ENCODE measurements at regions not wholly inside any gene's neighbourhood (a gene's known extent, or its start where the extent isn't known, plus 50 kb on each side); places are given as distances from the start of the nearest gene placed in this dataset.

DNA sequence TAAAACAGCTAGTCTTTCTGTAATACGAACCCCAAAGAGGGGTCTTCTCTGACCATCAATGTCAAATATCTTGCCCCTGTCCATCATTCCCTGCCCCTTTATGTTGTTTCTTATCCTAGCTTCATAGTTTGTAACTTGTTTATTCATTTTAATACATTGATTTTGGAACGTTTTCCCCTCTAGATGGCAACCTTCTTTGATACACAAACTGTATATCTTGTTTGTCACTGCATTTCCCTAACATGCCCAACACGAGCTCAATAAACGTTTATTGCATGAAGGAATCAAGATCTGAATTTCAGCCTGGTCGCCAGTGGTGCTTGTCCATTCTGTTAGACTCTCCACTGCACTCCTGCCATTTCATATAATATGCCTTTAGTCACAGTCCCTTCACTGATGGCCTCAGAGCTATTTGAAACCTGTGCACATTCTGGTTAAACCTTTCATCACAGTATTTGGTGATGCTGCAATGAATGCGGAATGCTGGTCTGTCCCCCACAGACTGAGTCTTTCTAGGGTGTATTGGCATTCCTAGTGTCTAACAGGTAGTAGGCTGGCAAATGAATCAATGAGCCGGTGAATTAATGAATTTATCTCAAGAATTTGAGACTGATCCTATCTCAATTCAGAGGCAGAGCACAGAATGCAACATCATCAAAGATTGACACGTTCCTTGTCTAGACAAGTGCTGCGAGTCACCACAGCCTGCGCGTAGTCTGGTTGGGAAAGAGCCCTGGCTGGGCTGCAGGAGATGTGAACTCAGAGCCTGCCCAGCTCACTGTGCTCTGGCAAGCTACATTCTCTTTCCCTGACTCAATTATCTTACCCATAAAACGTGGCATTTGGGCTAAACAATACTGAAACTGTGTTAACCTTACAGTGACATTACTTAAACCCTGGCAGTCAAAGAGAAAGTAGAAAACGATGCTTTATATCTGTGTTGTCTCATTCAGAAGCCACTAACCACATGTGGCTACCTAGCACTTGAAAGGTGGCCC lies 55.2 kb upstream of the FRMD4A start:
- TF ChIP-seq, protein P1, sequence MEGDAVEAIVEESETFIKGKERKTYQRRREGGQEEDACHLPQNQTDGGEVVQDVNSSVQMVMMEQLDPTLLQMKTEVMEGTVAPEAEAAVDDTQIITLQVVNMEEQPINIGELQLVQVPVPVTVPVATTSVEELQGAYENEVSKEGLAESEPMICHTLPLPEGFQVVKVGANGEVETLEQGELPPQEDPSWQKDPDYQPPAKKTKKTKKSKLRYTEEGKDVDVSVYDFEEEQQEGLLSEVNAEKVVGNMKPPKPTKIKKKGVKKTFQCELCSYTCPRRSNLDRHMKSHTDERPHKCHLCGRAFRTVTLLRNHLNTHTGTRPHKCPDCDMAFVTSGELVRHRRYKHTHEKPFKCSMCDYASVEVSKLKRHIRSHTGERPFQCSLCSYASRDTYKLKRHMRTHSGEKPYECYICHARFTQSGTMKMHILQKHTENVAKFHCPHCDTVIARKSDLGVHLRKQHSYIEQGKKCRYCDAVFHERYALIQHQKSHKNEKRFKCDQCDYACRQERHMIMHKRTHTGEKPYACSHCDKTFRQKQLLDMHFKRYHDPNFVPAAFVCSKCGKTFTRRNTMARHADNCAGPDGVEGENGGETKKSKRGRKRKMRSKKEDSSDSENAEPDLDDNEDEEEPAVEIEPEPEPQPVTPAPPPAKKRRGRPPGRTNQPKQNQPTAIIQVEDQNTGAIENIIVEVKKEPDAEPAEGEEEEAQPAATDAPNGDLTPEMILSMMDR (IDR thresholded peaks at IDR 0.05; ENCODE audit: control extremely low read depth in 1 of 3, insufficient read depth in 1 of 3, low read depth in 1 of 3, low read length in 3 of 3), result no peak
- TF ChIP-seq EP300 (IDR thresholded peaks at IDR 0.05; ENCODE audit: borderline replicate concordance in 1 of 2, low read depth in 2 of 2, low read length in 2 of 2) (no peak), SP2 (IDR thresholded peaks at IDR 0.05; ENCODE audit: low read length) (no peak), POLR2A (IDR thresholded peaks at IDR 0.05; ENCODE audit: control extremely low read depth in 1 of 2, low read depth in 2 of 2, low read length in 2 of 2) (no peak), TAF1 (IDR thresholded peaks at IDR 0.05; ENCODE audit: low read depth, low read length) (no peak)

Data from H1 (cell line).